ENCODE measurements at regions not wholly inside any gene's neighbourhood (a gene's known extent, or its start where the extent isn't known, plus 50 kb on each side); places are given as distances from the start of the nearest gene placed in this dataset.
A peak's percentile ranks its signal among the peaks of the same experiment; 100 is the strongest.
"Not testable (repeated sequence)": the region's sequence is repeated elsewhere in the genome, so short reads cannot be mapped to it uniquely, and the experiment has no call there.

DNA sequence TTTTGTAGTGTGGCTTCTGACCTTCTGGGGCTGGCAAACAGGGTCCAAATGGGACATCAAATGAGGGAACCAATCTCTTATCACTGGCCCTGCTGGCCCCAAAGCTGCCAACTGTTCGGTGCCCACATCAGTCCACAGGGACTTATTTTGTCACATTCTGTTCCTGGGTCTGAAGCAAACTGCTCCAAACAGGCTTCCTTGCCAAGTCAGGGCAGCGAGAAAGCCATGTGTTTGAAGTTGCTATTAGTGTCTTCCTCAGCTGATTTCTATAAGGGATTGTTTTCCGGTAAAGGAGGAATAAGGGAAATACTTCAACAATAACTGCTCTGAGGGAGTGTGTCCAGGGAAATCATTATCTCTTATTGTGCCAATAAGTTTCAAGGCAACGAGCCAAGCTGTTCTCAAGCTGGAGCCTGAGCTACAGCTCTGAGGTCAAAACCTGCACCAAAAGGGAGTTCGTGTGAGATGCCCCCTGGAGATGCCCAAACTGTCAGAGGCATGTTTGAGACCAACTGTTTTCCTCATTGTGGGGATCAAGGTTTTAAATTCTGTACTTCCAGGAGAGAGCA lies 381.4 kb upstream of the PROX1 start:
- no peaks in the 10 kb centered on the region for H3K4me1 Mint-ChIP-seq
- no peak overlapping the region for H3K4me3 Mint-ChIP-seq
- no peaks in the 10 kb centered on the region for H3K27me3 Mint-ChIP-seq
- H3K27ac Mint-ChIP-seq = no peak overlapping the region
- H3K9me3 Mint-ChIP-seq = peaks cover under 1% of the 10 kb centered on the region
- no peak for ATAC-seq (replicated peaks)
- H3K36me3 Mint-ChIP-seq (ENCODE audit: low read depth) = no peaks in the 10 kb centered on the region

DNA sequence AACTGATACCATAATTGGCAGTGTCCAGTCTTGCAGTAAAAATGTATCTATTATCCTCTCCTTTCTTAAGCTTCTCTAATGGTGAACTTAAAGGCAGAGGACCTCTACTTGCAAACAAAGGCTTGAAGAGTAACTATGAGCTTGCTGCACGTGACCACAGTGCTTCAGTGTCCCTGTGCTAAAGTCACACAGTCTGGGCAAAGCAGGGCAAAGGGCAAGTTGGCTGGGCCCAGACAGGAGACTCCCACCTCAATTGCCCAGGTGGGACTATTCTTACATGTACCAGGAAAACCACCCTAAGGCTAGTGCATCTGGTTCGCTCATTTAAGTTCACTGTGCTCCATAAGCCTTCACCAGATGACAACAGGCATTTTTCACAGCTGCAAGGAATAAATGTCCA lies 374.2 kb upstream of the PROX1 start:
- H3K36me3 Mint-ChIP-seq (ENCODE audit: low read depth) = no peaks in the 10 kb centered on the region

DNA sequence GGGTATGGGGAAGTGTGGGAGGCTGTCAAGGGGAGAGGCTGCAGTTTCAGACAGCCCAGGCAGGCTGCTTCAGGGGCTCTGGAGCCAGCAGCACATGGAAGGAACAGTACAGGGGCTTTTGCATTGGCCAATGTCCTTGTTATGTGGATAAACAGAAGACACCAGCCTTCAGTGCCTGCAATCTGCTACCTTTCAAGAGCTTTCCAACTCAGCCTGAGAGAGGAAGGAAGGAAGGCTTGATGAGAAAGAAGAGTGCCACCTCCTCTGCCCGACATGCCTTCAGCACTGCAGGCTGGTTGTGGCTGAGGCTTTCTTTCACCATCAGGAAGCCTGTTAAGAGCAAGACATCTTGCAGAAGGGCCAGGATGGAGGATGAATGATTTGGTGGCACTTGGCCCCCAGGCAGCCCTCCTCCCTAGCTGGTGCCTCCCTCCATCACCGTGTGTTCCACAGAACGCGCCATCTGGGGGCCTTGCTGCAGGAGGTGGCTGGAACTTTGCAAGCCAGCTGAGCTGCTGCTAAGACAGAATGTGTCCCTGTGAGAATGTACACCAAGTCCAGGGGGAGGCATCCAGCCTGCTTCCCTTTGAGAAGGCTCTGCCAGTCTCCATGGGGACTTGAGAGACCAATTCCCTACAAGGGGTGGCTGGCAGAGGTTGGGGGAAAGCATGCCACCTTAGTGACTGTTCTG lies 372.4 kb upstream of the PROX1 start:
- no peak overlapping the region for H3K4me3 Mint-ChIP-seq
- H3K4me1 Mint-ChIP-seq = no peaks in the 10 kb centered on the region
- no peaks in the 10 kb centered on the region for H3K36me3 Mint-ChIP-seq (ENCODE audit: low read depth)
- H3K27me3 Mint-ChIP-seq = peaks cover 16% of the 10 kb centered on the region
- ATAC-seq (replicated peaks) = no peak
- peaks cover 3% of the 10 kb centered on the region for H3K9me3 Mint-ChIP-seq
- no peak overlapping the region for H3K27ac Mint-ChIP-seq

More for the DNA sequence above, 374.2 kb upstream of the PROX1 start:
- Mint-ChIP-seq H3K27ac (no peak overlapping the region), H3K4me3 (no peak overlapping the region), H3K9me3 (peaks cover 3% of the 10 kb centered on the region), H3K27me3 (peaks cover 14% of the 10 kb centered on the region), H3K4me1 (no peaks in the 10 kb centered on the region)
- ATAC-seq (replicated peaks) = no peak

DNA sequence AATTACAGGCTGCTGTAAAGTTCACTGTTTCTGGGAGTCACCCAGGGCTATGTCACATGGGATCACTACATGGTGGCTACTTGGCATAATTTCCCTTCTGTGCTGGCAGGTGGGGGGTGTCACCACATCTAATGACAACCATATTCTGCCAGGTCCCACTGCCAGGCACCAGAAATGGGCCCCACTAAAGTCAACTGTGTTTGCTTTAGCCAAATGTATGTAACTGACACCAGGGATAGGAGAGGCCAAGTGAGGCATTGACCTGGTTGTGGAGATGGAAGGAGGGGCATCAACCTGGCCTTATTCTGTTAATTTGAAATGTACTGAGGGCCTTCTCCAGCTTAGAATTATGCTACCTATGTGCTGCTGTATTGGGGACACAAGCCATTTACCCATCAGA lies 370.6 kb upstream of the PROX1 start:
- Mint-ChIP-seq H3K9me3 (no peaks in the 10 kb centered on the region), H3K27me3 (peaks cover 16% of the 10 kb centered on the region), H3K4me1 (no peaks in the 10 kb centered on the region), H3K27ac (no peak overlapping the region), H3K36me3 (ENCODE audit: low read depth) (no peaks in the 10 kb centered on the region), H3K4me3 (no peak overlapping the region)
- ATAC-seq (replicated peaks) = no peak

DNA sequence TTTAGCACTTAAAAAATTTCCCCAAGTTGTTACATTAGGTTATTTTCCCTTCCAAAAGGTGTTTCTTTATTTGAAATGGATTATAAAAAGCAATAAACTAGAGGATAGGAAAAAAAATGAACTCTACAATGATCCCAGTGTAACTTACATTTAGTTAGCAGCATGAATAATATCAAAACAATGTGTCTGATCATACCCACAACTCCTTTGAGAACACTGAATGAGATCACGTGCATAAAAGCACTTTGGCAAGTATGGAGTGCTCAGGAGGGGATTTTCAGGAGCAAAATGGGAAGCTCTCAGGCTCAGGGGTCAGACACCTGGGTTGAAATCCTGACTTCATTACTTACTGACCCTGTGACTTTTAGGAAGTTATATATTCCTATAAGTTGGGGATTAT lies 369.7 kb upstream of the PROX1 start:
- Mint-ChIP-seq H3K4me3 (no peak overlapping the region), H3K4me1 (no peaks in the 10 kb centered on the region), H3K27ac (no peak overlapping the region), H3K27me3 (peaks cover 17% of the 10 kb centered on the region), H3K9me3 (no peaks in the 10 kb centered on the region), H3K36me3 (ENCODE audit: low read depth) (no peaks in the 10 kb centered on the region)
- no peak for ATAC-seq (replicated peaks)

DNA sequence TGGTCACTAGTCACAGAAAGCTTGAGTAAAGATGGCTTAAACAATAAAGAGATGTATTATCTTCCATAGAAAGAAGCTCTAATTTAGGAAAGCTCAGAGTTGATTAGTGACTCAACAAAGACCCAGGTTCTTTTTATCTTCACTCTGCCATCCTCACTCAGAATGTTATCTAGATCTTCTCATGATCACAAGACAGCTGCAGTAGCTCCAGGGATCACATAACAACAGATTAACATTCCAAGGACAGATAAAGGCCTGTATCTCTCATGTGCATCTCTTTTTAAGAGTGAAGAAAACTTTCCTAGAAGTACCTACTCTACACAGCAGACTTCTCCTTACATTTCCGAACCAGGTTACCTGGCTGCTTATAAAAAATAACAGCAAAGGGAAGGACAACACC lies 368.7 kb upstream of the PROX1 start:
- Mint-ChIP-seq H3K9me3 (no peaks in the 10 kb centered on the region), H3K4me3 (no peak overlapping the region), H3K27me3 (peaks cover 25% of the 10 kb centered on the region), H3K36me3 (ENCODE audit: low read depth) (no peaks in the 10 kb centered on the region), H3K4me1 (no peaks in the 10 kb centered on the region), H3K27ac (no peak overlapping the region)
- no peak for ATAC-seq (replicated peaks)

DNA sequence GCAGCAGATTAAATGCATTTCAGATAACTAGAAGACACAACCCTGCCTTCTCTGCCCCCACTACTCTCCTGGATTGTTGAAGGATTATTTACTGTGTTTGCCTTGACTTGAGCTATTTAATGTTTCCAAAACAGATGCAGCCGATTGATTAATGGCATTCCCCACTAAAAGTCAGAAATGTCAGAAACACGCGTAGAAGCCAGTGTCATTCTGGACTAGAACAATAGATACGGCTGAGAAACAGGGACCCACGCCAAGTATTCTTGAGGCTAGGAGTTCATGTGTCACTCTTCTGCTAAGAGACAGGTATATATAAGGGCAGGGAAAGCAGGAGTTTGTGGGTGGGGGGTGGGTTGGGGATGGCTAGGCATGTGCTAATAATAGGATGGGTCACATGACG lies 366.7 kb upstream of the PROX1 start:
- Mint-ChIP-seq H3K4me3 (no peak overlapping the region), H3K27ac (no peak overlapping the region), H3K9me3 (no peaks in the 10 kb centered on the region), H3K36me3 (ENCODE audit: low read depth) (no peaks in the 10 kb centered on the region), H3K27me3 (peaks cover 17% of the 10 kb centered on the region), H3K4me1 (no peaks in the 10 kb centered on the region)
- no peak for ATAC-seq (replicated peaks)

DNA sequence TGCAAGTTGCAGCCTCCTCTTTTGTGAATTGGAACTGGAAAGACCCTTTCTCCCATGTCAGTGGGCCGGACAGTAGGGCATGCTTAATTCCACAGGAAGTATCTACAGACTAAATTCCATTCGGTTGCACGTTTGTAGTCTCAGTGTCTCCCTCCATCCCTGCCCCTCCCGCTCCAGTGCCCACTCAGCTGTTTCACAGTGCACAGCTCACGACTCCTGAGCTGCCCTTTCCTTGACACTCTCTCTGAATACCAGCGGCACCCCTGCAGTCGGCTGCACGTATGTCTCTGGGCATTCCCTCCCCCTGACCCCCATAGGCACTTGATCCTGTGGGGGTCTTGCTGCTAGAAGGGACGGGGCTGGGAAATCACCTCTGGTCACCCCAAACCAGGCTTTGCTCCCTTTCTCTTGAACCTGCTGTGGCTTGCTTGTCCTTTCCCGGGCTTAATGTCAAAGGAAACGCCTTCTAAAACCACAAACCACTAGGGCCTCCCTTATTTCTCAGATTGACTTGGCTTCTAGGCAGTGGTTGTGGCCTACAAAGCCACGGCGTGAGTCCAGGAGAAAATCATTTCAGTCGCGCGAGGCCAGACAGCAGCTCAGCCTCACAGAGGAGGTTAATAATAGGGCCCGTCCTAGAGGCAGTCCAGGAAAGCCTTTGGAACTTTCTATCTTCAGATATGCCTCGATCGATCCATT lies 365.3 kb upstream of the PROX1 start:
- Mint-ChIP-seq H3K9me3 (peaks cover 4% of the 10 kb centered on the region), H3K27me3 (peaks cover 15% of the 10 kb centered on the region), H3K36me3 (ENCODE audit: low read depth) (no peaks in the 10 kb centered on the region), H3K27ac (no peak overlapping the region), H3K4me1 (no peaks in the 10 kb centered on the region), H3K4me3 (no peak overlapping the region)
- peak; percentile 76 for ATAC-seq (replicated peaks)

DNA sequence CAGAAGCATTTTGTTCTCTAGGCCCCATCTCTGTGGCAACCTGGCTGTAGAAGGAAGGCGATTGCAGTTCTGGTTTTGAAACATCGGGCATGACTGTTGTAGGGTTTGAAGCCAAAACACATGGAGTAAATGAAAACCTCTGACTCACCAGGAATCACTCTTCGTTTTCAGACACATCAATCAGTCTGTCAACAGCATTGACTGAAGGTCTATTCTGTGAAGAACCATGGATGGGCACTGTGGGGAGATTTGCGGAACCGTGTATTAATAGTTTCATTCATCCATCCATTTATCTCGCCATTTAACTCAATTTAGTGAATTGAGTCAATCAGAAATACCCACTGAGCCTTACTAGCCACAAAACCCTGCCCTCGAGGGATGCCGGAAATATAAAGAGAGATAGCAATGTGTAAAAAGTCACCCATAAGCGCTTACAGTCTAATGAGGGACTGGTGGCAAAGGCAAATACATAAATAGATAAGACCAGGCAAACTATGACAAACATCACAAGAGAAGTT lies 364.6 kb upstream of the PROX1 start:
- Mint-ChIP-seq H3K9me3 (peaks cover 4% of the 10 kb centered on the region), H3K36me3 (ENCODE audit: low read depth) (no peaks in the 10 kb centered on the region), H3K27me3 (peaks cover 15% of the 10 kb centered on the region), H3K4me3 (no peak overlapping the region), H3K4me1 (no peaks in the 10 kb centered on the region), H3K27ac (no peak overlapping the region)
- ATAC-seq (replicated peaks) = peak; percentile 59

DNA sequence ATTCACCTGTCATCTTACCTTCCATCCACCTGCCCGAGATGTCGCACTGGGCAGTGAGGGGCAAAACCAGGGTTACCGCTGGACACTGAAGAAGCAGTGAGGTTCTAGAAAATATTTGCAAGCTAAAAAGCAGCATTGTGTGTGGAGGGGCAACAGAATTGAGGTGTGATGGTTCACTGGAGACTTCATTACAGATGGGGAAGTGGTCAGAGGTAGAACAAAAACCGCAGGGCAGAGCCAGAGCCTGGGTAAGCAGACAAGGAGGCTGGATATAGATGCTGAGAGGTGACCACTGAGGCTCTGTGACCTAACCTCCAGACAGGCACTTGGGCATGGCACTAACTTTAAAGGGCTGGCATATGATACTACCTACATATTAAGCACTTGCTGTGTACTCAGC lies 363.9 kb upstream of the PROX1 start:
- Mint-ChIP-seq H3K4me1 (no peaks in the 10 kb centered on the region), H3K36me3 (ENCODE audit: low read depth) (no peaks in the 10 kb centered on the region), H3K27me3 (peaks cover 15% of the 10 kb centered on the region), H3K4me3 (no peak overlapping the region), H3K27ac (no peak overlapping the region), H3K9me3 (peaks cover 8% of the 10 kb centered on the region)
- ATAC-seq (replicated peaks) = no peak

DNA sequence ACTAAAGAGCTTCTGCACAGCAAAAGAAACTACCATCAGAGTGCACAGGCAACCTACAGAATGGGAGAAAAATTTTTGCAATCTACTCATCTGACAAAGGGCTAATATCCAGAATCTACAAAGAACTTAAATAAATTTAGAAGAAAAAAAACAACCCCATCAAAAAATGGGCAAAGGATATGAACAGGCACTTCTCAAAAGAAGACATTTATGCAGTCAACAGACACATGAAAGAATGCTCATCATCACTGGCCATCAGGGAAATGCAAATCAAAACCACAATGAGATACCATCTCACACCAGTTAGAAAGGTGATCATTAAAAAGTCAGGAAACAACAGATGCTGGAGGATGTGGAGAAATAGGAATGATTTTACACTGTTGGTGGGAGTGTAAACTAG lies 351.0 kb upstream of the PROX1 start:
- not testable (repeated sequence) for H3K36me3 Mint-ChIP-seq (ENCODE audit: low read depth); H3K4me3 Mint-ChIP-seq; H3K27me3 Mint-ChIP-seq; H3K27ac Mint-ChIP-seq; ATAC-seq (replicated peaks); H3K4me1 Mint-ChIP-seq; H3K9me3 Mint-ChIP-seq

DNA sequence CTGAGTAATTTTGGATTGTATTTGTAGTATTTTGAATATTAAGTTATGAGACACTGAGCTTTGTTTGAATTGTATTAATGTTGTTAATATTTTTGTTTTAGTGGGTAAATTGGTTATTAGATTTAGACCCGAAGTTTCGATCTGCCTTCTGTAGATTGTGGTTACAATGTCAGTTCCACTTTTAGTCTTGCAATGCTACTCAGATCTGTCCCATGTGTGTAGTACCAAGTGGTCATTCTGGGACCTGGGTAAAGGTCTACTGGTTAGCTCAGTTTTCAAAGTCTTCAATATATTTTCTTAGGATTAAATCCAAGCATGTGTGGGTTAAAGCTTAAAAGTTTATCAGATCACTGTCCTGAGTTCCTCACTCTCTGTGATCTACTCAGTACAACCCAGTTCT lies 346.5 kb upstream of the PROX1 start:
- H3K9me3 Mint-ChIP-seq = no peaks in the 10 kb centered on the region
- no peaks in the 10 kb centered on the region for H3K36me3 Mint-ChIP-seq (ENCODE audit: low read depth)
- no peak overlapping the region for H3K27ac Mint-ChIP-seq
- H3K4me3 Mint-ChIP-seq = no peak overlapping the region
- H3K4me1 Mint-ChIP-seq = no peaks in the 10 kb centered on the region
- ATAC-seq (replicated peaks) = no peak
- peaks cover 9% of the 10 kb centered on the region for H3K27me3 Mint-ChIP-seq

DNA sequence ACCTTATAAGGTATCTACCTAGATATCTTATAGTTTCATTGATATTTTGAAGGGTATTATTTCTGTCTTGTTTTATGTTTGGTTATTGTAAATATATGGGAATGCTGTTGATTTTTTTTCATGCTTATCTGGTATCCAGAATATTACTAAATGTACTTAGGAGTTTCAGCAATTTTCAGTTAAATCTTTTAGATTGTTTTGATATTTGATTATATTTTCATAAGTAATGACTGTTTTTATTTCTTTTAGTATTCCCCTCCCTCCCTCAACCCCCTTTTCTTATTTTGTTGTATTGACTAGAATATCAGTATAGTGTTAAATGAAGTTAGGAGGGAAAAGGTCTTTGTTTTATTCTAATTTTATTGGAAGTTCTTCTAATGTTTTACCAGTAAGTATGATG lies 344.4 kb upstream of the PROX1 start:
- ATAC-seq (replicated peaks) = no peak
- Mint-ChIP-seq H3K4me1 (no peaks in the 10 kb centered on the region), H3K27me3 (peaks cover 9% of the 10 kb centered on the region)

DNA sequence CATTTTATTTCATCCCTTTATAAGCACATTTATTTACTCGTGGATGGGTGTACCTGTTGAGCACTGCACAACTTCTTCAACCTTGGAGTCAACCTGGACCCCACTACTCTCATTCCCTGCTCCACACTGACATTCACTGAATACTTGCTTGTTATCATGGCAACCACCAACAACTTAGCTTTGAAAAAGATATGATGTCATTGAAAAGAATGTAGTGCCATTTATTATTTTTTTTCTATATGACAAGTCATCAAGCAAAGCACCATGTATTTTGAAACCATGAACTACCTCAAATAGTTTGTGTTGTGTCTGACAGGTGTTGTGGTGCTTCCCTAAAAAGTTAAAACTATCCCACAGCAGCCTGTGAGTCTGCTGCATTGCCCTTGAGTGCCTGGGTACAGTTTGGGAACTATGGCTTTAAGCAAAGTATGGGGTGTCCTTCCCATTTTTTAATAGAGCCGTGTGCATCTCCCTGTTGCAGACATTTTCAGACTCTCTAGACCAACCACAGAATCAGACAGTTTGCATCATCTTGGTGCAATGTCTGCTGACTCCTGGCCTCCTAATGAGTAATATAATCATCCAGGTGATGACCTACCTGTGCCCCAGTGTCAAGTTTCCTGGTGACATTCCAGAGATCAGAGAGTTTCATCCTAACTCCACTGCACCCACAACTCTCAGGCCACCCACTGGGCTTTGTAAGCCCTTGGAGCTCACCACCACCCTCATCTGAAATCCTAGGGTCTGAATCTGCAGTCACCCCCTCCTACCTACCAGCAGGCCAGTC lies 339.7 kb upstream of the PROX1 start:
- H3K27me3 Mint-ChIP-seq = peaks cover 18% of the 10 kb centered on the region
- no peak overlapping the region for H3K27ac Mint-ChIP-seq
- no peak for ATAC-seq (replicated peaks)
- H3K4me3 Mint-ChIP-seq = no peak overlapping the region
- no peaks in the 10 kb centered on the region for H3K36me3 Mint-ChIP-seq (ENCODE audit: low read depth)
- peaks cover 4% of the 10 kb centered on the region for H3K9me3 Mint-ChIP-seq
- H3K4me1 Mint-ChIP-seq = no peaks in the 10 kb centered on the region

More for the DNA sequence above, 344.4 kb upstream of the PROX1 start:
- no peak overlapping the region for H3K27ac Mint-ChIP-seq
- H3K4me3 Mint-ChIP-seq = no peak overlapping the region
- no peaks in the 10 kb centered on the region for H3K9me3 Mint-ChIP-seq
- no peaks in the 10 kb centered on the region for H3K36me3 Mint-ChIP-seq (ENCODE audit: low read depth)

Data from activated T-helper 17 cell treated with anti-CD3 and anti-CD28 coated beads, Interleukin-2, amount 50 U/mL, for 72 hours (primary cell).